GM12878 (cell line): ENCODE measurements at regions not wholly inside any gene's neighbourhood (a gene's known extent, or its start where the extent isn't known, plus 50 kb on each side); places are given as distances from the start of the nearest gene placed in this dataset.

Experiments used
- ATAC-seq: fragments of 200-7000 bp; cut with Tn5 transposase; 3 replicates; pipeline ENCODE4 v1.9.1; 2020; ENCODE audit warnings: mild to moderate bottlenecking, moderate library complexity
- BruUV-seq: library from RNA; stranded (reverse); fragments of 400-500 nt; replicated peaks from 2 replicates; lab custom pipeline; 2021; lab: Mats Ljungman, UMichigan
- CTCF ChIA-PET: fragments of 300-600 bp; sonication (Branson Sonifier 250); formaldehyde crosslinking; extraction: SDS; loops from one replicate; lab custom pipeline; 2021; ENCODE audit warnings: inconsistent platforms; lab: Yijun Ruan, JAX
- POLR2A ChIA-PET: fragments of 350-600 bp; formaldehyde crosslinking; extraction: SDS; loops from one replicate; lab custom pipeline; 2021; ENCODE audit warnings: inconsistent platforms; lab: Charles Lee
- RAD21 ChIA-PET: fragments of 300-600 bp; sonication (Branson Sonifier 250); formaldehyde crosslinking; loops from one replicate; lab custom pipeline; 2023; ENCODE audit warnings: antibody characterized with exemption; ENCODE audit not compliant: unreplicated experiment; lab: Charles Lee
- SMC1A ChIA-PET: fragments of 300-600 bp; sonication (Branson Sonifier 250); formaldehyde crosslinking; loops from one replicate; lab custom pipeline; 2023; ENCODE audit not compliant: unreplicated experiment, uncharacterized antibody; lab: Charles Lee
- DNase-seq: peaks from one replicate; pipeline ENCODE4 v3.0.0-alpha.2; 2011; ENCODE audit warnings: low read depth, low spot score
- FAIRE-seq: peaks from 3 replicates; lab custom pipeline; 2011; peaks lifted over from hg19 to GRCh38; lab: Jason Lieb, UNC
- H2AFZ ChIP-seq: 2 replicates; pipeline ENCODE4 v1.6.0; 2011; ENCODE audit warnings: low read depth, low read length, control low read depth; ENCODE audit not compliant: control insufficient read depth
- H3K27ac ChIP-seq: 2 replicates; pipeline ENCODE4 v1.5.1; 2011; ENCODE audit warnings: control low read depth; ENCODE audit not compliant: control insufficient read depth, insufficient read depth
- H3K27me3 ChIP-seq, 2 experiments: replicated peaks in 1 of 2; 2 replicates each; pipeline versions ENCODE4 v1.6.0 to v1.6.1; 2011; ENCODE audit warnings: low read length in 1 of 2; ENCODE audit not compliant: control insufficient read depth in 2 of 2, insufficient read depth in 2 of 2
- H3K36me3 ChIP-seq, 2 experiments: 2 replicates each; pipeline ENCODE4 v1.5.1; 2011; ENCODE audit warnings: low read length in 1 of 2; ENCODE audit not compliant: control insufficient read depth in 2 of 2, insufficient read depth in 2 of 2
- H3K4me1 ChIP-seq: 2 replicates; pipeline ENCODE4 v1.6.1; 2011; ENCODE audit warnings: mild to moderate bottlenecking, low read length, moderate library complexity, mixed read lengths; ENCODE audit not compliant: control insufficient read depth, insufficient read depth
- H3K4me2 ChIP-seq: 2 replicates; pipeline ENCODE4 v1.6.0; 2011; ENCODE audit warnings: control low read depth; ENCODE audit not compliant: control insufficient read depth, insufficient read depth
- H3K4me3 ChIP-seq: fragments of 200-600 bp; sonication (generic); 2 replicates; pipeline ENCODE4 v1.5.1; 2016
- H3K79me2 ChIP-seq: 2 replicates; pipeline ENCODE4 v1.6.0; 2011; ENCODE audit warnings: low read length; ENCODE audit not compliant: control insufficient read depth, insufficient read depth
- H3K9ac ChIP-seq: 2 replicates; pipeline ENCODE4 v1.8.0; 2011; ENCODE audit warnings: low read length, control low read depth, mixed read lengths; ENCODE audit not compliant: control insufficient read depth, insufficient read depth
- H3K9me3 ChIP-seq: replicated peaks from 3 replicates; pipeline ENCODE4 v1.5.1; 2011; ENCODE audit warnings: mild to moderate bottlenecking, low read length; ENCODE audit not compliant: control insufficient read depth, insufficient read depth
- H4K20me1 ChIP-seq: 2 replicates; pipeline ENCODE4 v1.6.0; 2011; ENCODE audit not compliant: control insufficient read depth, insufficient read depth
- IKZF2 ChIP-seq, 2 experiments: fragments of 450-650 bp; IDR thresholded peaks; 2 replicates each; pipeline ENCODE4 v1.6.1; 2017; ENCODE audit warnings: mild to moderate bottlenecking in 2 of 2, moderate library complexity in 2 of 2
- KDM1A ChIP-seq: fragments of 200-600 bp; sonication (generic); IDR thresholded peaks from 2 replicates; pipeline ENCODE4 v1.6.1; 2016; ENCODE audit warnings: borderline replicate concordance
- MLLT1 ChIP-seq: fragments of 450-650 bp; IDR thresholded peaks from 2 replicates; pipeline ENCODE4 v1.6.1; 2016; ENCODE audit warnings: mild to moderate bottlenecking
- MTA3 ChIP-seq: IDR thresholded peaks from 2 replicates; pipeline ENCODE4 v1.6.1; 2012; ENCODE audit warnings: low read length, inconsistent platforms, borderline replicate concordance
- MXI1 ChIP-seq: fragments of 150-350 bp; IDR thresholded peaks from 2 replicates; pipeline ENCODE4 v1.6.1; 2011; ENCODE audit warnings: low read depth, mild to moderate bottlenecking, inconsistent platforms, low read length, improper control_type of control experiment
- POLR2A ChIP-seq: IDR thresholded peaks from 2 replicates; pipeline ENCODE4 v1.6.1; 2011; ENCODE audit warnings: low read depth, mild to moderate bottlenecking, low read length
- RAD51 ChIP-seq: fragments of 450-650 bp; IDR thresholded peaks from 2 replicates; pipeline ENCODE4 v1.6.1; 2016; ENCODE audit warnings: moderate library complexity, mild to moderate bottlenecking, inconsistent platforms
- SIX5 ChIP-seq: IDR thresholded peaks from 2 replicates; pipeline ENCODE4 v1.6.1; 2011; ENCODE audit warnings: mild to moderate bottlenecking, low read depth, low read length, moderate library complexity; ENCODE audit not compliant: severe bottlenecking
- SREBF1 ChIP-seq: IDR thresholded peaks from 2 replicates; pipeline ENCODE4 v1.6.1; 2012; ENCODE audit warnings: mild to moderate bottlenecking, low read length
- SREBF2 ChIP-seq: IDR thresholded peaks from 2 replicates; pipeline ENCODE4 v1.6.1; 2012; ENCODE audit warnings: mild to moderate bottlenecking, low read length
- TAF1 ChIP-seq: IDR thresholded peaks from 2 replicates; pipeline ENCODE4 v1.6.1; 2011; ENCODE audit warnings: mild to moderate bottlenecking, low read depth, low read length, borderline replicate concordance
- ZNF207 ChIP-seq: fragments of 450-650 bp; IDR thresholded peaks from 2 replicates; pipeline ENCODE4 v1.6.1; 2014; ENCODE audit warnings: antibody characterized with exemption, mild to moderate bottlenecking, borderline replicate concordance
- WGBS: methylation state at CpG from one replicate; pipeline ENCODE4 v1.1.6; 2016; ENCODE audit warnings: low lambda C conversion rate; ENCODE audit not compliant: insufficient replicate concordance, insufficient coverage; ENCODE audit errors: missing lambda C conversion rate; 5-methylcytosine and 5-hydroxymethylcytosine counted together
- in situ Hi-C: fragments of 300-500 bp; cut with MboI; formaldehyde crosslinking; loops from 9 replicates; pipeline ENCODE4 v1.14.3; 2018; ENCODE audit warnings: mixed read lengths
- intact Hi-C: fragments of 100-400 bp; cut with micrococcal nuclease; formaldehyde crosslinking; loops from one replicate; pipeline ENCODE4 v1.14.2; 2022; ENCODE audit not compliant: unreplicated experiment
- TF ChIP-seq, protein P1 (sequence below): fragments of 450-650 bp; IDR thresholded peaks from 2 replicates; pipeline ENCODE4 v1.6.1; 2017; ENCODE audit warnings: mild to moderate bottlenecking, low read depth, inconsistent platforms; ENCODE audit not compliant: poor library complexity, severe bottlenecking
- TF ChIP-seq, protein P2 (sequence below): IDR thresholded peaks from 2 replicates; pipeline ENCODE4 v1.6.1; 2012; ENCODE audit warnings: low read length, inconsistent platforms
- TF ChIP-seq, protein P3 (sequence below): IDR thresholded peaks from 2 replicates; pipeline ENCODE4 v1.6.1; 2011; ENCODE audit warnings: mild to moderate bottlenecking, low read depth, low read length, moderate library complexity; ENCODE audit not compliant: insufficient replicate concordance
- TF ChIP-seq, protein P4 (sequence below): fragments of 450-650 bp; IDR thresholded peaks from 2 replicates; pipeline ENCODE4 v1.6.1; 2014; ENCODE audit warnings: mild to moderate bottlenecking

GRCh38 chr10:44312401-44312800 lies 72.5 kb downstream of the CXCL12 start (continued):
- TF ChIP-seq IKZF2 (IDR thresholded peaks at IDR 0.05) = peak; percentile 32 to 45; a peak in 2 of 4 replicates
- TF ChIP-seq RAD51 = no peak
- TF ChIP-seq, protein P1, sequence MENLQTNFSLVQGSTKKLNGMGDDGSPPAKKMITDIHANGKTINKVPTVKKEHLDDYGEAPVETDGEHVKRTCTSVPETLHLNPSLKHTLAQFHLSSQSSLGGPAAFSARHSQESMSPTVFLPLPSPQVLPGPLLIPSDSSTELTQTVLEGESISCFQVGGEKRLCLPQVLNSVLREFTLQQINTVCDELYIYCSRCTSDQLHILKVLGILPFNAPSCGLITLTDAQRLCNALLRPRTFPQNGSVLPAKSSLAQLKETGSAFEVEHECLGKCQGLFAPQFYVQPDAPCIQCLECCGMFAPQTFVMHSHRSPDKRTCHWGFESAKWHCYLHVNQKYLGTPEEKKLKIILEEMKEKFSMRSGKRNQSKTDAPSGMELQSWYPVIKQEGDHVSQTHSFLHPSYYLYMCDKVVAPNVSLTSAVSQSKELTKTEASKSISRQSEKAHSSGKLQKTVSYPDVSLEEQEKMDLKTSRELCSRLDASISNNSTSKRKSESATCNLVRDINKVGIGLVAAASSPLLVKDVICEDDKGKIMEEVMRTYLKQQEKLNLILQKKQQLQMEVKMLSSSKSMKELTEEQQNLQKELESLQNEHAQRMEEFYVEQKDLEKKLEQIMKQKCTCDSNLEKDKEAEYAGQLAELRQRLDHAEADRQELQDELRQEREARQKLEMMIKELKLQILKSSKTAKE = peak; percentile 27
- TF ChIP-seq KDM1A = no peak
- TF ChIP-seq, protein P2, sequence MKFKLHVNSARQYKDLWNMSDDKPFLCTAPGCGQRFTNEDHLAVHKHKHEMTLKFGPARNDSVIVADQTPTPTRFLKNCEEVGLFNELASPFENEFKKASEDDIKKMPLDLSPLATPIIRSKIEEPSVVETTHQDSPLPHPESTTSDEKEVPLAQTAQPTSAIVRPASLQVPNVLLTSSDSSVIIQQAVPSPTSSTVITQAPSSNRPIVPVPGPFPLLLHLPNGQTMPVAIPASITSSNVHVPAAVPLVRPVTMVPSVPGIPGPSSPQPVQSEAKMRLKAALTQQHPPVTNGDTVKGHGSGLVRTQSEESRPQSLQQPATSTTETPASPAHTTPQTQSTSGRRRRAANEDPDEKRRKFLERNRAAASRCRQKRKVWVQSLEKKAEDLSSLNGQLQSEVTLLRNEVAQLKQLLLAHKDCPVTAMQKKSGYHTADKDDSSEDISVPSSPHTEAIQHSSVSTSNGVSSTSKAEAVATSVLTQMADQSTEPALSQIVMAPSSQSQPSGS = peak; percentile 49; the same call in 1 of the 2 replicates
- no peak for TF ChIP-seq SREBF1

- CTCF ChIA-PET = interaction anchor here (0.9 to 1.6 kb wide), 5 partner anchors 9 to 629 kb away, joined by 3 to 7 read pairs (median 3); no protein-coding TSS in a partner anchor
- TF ChIP-seq MXI1 (no peak), ZNF207 (no peak), POLR2A (no peak), SIX5 (no peak), SREBF2 (no peak), MTA3 (no peak), TAF1 (no peak), MLLT1 (no peak; the same call in 1 of the 2 replicates)
- TF ChIP-seq, protein P3, sequence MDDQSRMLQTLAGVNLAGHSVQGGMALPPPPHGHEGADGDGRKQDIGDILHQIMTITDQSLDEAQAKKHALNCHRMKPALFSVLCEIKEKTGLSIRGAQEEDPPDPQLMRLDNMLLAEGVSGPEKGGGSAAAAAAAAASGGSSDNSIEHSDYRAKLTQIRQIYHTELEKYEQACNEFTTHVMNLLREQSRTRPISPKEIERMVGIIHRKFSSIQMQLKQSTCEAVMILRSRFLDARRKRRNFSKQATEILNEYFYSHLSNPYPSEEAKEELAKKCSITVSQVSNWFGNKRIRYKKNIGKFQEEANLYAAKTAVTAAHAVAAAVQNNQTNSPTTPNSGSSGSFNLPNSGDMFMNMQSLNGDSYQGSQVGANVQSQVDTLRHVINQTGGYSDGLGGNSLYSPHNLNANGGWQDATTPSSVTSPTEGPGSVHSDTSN = no peak
- TF ChIP-seq, protein P4, sequence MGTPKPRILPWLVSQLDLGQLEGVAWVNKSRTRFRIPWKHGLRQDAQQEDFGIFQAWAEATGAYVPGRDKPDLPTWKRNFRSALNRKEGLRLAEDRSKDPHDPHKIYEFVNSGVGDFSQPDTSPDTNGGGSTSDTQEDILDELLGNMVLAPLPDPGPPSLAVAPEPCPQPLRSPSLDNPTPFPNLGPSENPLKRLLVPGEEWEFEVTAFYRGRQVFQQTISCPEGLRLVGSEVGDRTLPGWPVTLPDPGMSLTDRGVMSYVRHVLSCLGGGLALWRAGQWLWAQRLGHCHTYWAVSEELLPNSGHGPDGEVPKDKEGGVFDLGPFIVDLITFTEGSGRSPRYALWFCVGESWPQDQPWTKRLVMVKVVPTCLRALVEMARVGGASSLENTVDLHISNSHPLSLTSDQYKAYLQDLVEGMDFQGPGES = no peak
Observed at GRCh38 chr10:44311563-44312051, 73.3 kb downstream of the CXCL12 start.

More at GRCh38 chr10:44311563-44312051, 73.3 kb downstream of the CXCL12 start:
- no peaks in the 10 kb centered on the region for H3K36me3 ChIP-seq
- SMC1A ChIA-PET = interaction anchor here (0.7 to 1.1 kb wide), 5 partner anchors 9 to 55 kb away, joined by 3 read pairs; no protein-coding TSS in a partner anchor
- no peak overlapping the region for H3K27ac ChIP-seq
- H3K4me3 ChIP-seq = no peak overlapping the region
- ATAC-seq = no peak
- intact Hi-C loops = loop anchor here (5.0 kb wide), 2 partner anchors 76 to 639 kb away; partner anchors contain the start of gene CXCL12
- H3K9ac ChIP-seq = no peak overlapping the region
- no peaks in the 10 kb centered on the region for H3K27me3 ChIP-seq
- H3K9me3 ChIP-seq = no peaks in the 10 kb centered on the region; the same call in 2 of the 3 replicates
- no peaks in the 10 kb centered on the region for H4K20me1 ChIP-seq
- no peaks in the 10 kb centered on the region for H3K79me2 ChIP-seq
- POLR2A ChIA-PET = no interaction called here
- H2AFZ ChIP-seq = no peak overlapping the region
- peak; percentile 7 for FAIRE-seq
- WGBS = 64% methylated on average over 12 of the region's 12 CpGs
- RAD21 ChIA-PET = interaction anchor here (1.3 to 1.4 kb wide), 2 partner anchors 12 to 186 kb away, joined by 3 to 4 read pairs; no protein-coding TSS in a partner anchor
- no TSS peak for BruUV-seq
- peaks cover 29% of the 10 kb centered on the region for H3K4me1 ChIP-seq
- no peak for DNase-seq
- H3K4me2 ChIP-seq = peak overlapping the region; percentile 71; the same call in 1 of the 2 replicates
- in situ Hi-C loops = no loop called here
